ENCODE measurements at regions not wholly inside any gene's neighbourhood (a gene's known extent, or its start where the extent isn't known, plus 50 kb on each side); places are given as distances from the start of the nearest gene placed in this dataset.

DNA sequence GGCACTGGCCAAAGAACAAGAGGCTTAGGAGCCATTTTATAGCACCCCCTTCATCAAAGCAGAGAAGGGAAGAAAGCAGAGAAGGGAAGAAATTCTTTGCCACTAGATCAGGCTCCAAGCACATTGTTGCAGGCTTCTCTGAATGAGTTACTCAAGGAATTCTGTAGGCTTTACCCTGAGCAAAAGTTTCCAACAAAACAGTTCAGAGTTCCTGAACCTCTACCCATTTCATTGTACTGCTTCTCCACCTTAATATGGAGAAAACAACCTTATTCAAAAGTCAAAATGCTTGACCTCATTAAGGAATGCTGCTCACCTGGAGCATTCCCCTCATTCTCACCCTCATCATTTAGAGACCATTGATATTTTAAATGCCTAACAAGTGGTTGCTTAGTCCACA is 115.5 kb upstream of the LOC128125822 start:
- Histone ChIP-seq H3K4me3 (ENCODE audit: low read depth, low read length, poor library complexity, severe bottlenecking) (no peak overlapping the region), H3K79me2 (ENCODE audit: insufficient read depth, low read depth, low read length) (no peaks in the 10 kb centered on the region), H3K36me3 (ENCODE audit: insufficient read depth, low read length) (no peaks in the 10 kb centered on the region), H3K4me1 (ENCODE audit: insufficient read depth, low read length, poor library complexity, severe bottlenecking) (no peaks in the 10 kb centered on the region), H4K20me1 (ENCODE audit: insufficient read depth, low read length) (no peaks in the 10 kb centered on the region), H3K9me3 (ENCODE audit: low read length) (no peaks in the 10 kb centered on the region), H3K4me2 (ENCODE audit: low read length) (no peak overlapping the region), H3K9me2 (ENCODE audit: insufficient read depth, low read length) (no peaks in the 10 kb centered on the region), H2AFZ (ENCODE audit: low read length) (no peak overlapping the region), H3K27ac (ENCODE audit: low read depth, low read length, poor library complexity, severe bottlenecking) (no peak overlapping the region)
- no TSS peak for BruUV-seq (replicated peaks)
- intact Hi-C loops (cut with micrococcal nuclease; ENCODE audit: unreplicated experiment): no loop called here
- no peak for DNase-seq (ENCODE audit: low spot score)
- TF ChIP-seq, protein P1, sequence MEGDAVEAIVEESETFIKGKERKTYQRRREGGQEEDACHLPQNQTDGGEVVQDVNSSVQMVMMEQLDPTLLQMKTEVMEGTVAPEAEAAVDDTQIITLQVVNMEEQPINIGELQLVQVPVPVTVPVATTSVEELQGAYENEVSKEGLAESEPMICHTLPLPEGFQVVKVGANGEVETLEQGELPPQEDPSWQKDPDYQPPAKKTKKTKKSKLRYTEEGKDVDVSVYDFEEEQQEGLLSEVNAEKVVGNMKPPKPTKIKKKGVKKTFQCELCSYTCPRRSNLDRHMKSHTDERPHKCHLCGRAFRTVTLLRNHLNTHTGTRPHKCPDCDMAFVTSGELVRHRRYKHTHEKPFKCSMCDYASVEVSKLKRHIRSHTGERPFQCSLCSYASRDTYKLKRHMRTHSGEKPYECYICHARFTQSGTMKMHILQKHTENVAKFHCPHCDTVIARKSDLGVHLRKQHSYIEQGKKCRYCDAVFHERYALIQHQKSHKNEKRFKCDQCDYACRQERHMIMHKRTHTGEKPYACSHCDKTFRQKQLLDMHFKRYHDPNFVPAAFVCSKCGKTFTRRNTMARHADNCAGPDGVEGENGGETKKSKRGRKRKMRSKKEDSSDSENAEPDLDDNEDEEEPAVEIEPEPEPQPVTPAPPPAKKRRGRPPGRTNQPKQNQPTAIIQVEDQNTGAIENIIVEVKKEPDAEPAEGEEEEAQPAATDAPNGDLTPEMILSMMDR (conservative IDR thresholded peaks at IDR 0.05; ENCODE audit: low read length): no peak
- no peak for TF ChIP-seq EZH2phosphoT487 (IDR thresholded peaks at IDR 0.05; ENCODE audit: borderline replicate concordance, low read depth, low read length)
- CTCF ChIA-PET (ENCODE audit: unreplicated experiment): no interaction called here
- POLR2A ChIA-PET: no interaction called here

DNA sequence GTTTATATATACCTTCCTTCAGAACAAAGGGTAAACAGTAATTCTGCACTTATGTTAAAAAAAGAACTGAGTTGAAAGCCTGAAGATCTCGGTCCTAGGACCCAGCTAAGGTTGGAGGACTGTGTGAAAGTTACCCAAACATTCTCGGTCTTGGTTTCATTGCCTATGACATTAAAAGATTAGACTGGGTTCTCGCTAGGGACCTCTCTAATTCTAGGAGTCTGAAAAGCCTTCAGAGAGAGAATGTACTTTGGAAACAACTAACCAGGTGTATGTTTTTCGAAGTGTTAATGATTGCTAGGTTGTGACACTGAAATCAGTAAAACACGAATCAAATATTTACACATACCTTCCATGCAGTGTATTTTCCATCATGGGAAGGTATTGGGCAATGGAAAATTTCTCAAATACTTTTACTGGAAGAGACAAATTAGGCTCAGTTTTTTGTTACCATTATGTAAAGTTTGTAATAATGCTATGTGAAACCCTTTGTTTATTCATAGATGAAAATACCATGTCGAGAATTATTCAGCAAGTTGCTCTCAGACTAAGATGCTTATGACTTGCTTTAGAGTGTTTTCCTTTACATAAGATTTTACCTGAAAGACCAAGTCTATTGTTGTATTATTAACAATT is 113.7 kb upstream of the LOC128125822 start:
- no peak overlapping the region for H2AFZ ChIP-seq (ENCODE audit: low read length)
- ChIA-PET CTCF (ENCODE audit: unreplicated experiment) (no interaction called here), POLR2A (interaction anchor here (0.6 to 1.1 kb wide), 3 partner anchors 16 to 143 kb away, joined by 3 to 5 read pairs (median 3); no protein-coding TSS in a partner anchor)
- TF ChIP-seq, protein P1 (conservative IDR thresholded peaks at IDR 0.05; ENCODE audit: low read length): no peak
- TF ChIP-seq EZH2phosphoT487 (IDR thresholded peaks at IDR 0.05; ENCODE audit: borderline replicate concordance, low read depth, low read length): no peak
- H3K9me2 ChIP-seq (ENCODE audit: insufficient read depth, low read length): no peaks in the 10 kb centered on the region
- no TSS peak for BruUV-seq (replicated peaks)
- H3K36me3 ChIP-seq (ENCODE audit: insufficient read depth, low read length): no peaks in the 10 kb centered on the region
- no peaks in the 10 kb centered on the region for H3K79me2 ChIP-seq (ENCODE audit: insufficient read depth, low read depth, low read length)
- H3K9me3 ChIP-seq (ENCODE audit: low read length): no peaks in the 10 kb centered on the region
- H3K4me2 ChIP-seq (ENCODE audit: low read length): no peak overlapping the region
- intact Hi-C loops (cut with micrococcal nuclease; ENCODE audit: unreplicated experiment): no loop called here
- H3K27ac ChIP-seq (ENCODE audit: low read depth, low read length, poor library complexity, severe bottlenecking): no peak overlapping the region
- no peak for DNase-seq (ENCODE audit: low spot score)
- no peaks in the 10 kb centered on the region for H4K20me1 ChIP-seq (ENCODE audit: insufficient read depth, low read length)
- no peak overlapping the region for H3K4me3 ChIP-seq (ENCODE audit: low read depth, low read length, poor library complexity, severe bottlenecking)
- no peaks in the 10 kb centered on the region for H3K4me1 ChIP-seq (ENCODE audit: insufficient read depth, low read length, poor library complexity, severe bottlenecking)

DNA sequence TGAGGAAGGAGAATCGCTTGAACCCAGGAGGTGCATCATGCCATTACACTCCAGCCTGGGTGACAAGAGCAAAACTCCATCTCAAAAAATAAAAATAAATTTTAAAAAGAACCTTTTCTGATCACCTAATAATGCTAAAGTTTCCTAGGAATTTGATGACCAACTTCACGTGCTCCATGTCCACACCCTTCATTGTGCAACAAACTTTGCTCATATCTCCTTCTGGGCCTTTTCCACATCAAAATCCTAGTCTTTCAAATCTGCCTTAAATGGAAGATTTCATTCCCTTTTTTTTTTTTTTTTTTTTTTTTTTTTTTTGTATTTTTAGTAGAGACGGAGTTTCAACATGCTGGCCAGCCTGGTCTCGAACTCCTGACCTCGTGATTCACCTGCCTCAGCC is 112.5 kb upstream of the LOC128125822 start:
- CTCF ChIA-PET (ENCODE audit: unreplicated experiment): no interaction called here
- Histone ChIP-seq H3K4me3 (ENCODE audit: low read depth, low read length, poor library complexity, severe bottlenecking) (no peak overlapping the region), H2AFZ (ENCODE audit: low read length) (no peak overlapping the region), H3K79me2 (ENCODE audit: insufficient read depth, low read depth, low read length) (no peaks in the 10 kb centered on the region), H3K4me1 (ENCODE audit: insufficient read depth, low read length, poor library complexity, severe bottlenecking) (no peaks in the 10 kb centered on the region), H3K9me2 (ENCODE audit: insufficient read depth, low read length) (no peaks in the 10 kb centered on the region), H3K9me3 (ENCODE audit: low read length) (no peaks in the 10 kb centered on the region), H3K27ac (ENCODE audit: low read depth, low read length, poor library complexity, severe bottlenecking) (no peak overlapping the region), H3K4me2 (ENCODE audit: low read length) (no peak overlapping the region), H3K36me3 (ENCODE audit: insufficient read depth, low read length) (no peaks in the 10 kb centered on the region), H4K20me1 (ENCODE audit: insufficient read depth, low read length) (no peaks in the 10 kb centered on the region)
- TF ChIP-seq, protein P1 (conservative IDR thresholded peaks at IDR 0.05; ENCODE audit: low read length): no peak
- no peak for TF ChIP-seq EZH2phosphoT487 (IDR thresholded peaks at IDR 0.05; ENCODE audit: borderline replicate concordance, low read depth, low read length)
- BruUV-seq (replicated peaks): no TSS peak
- POLR2A ChIA-PET: interaction anchor here (0.6 to 0.9 kb wide), 5 partner anchors 13 to 807 kb away, joined by 3 to 4 read pairs (median 4); no protein-coding TSS in a partner anchor
- intact Hi-C loops (cut with micrococcal nuclease; ENCODE audit: unreplicated experiment): no loop called here
- DNase-seq (ENCODE audit: low spot score): no peak
